ENCODE measurements at regions not wholly inside any gene's neighbourhood (a gene's known extent, or its start where the extent isn't known, plus 50 kb on each side); places are given as distances from the start of the nearest gene placed in this dataset.
A peak's percentile ranks its signal among the peaks of the same experiment; 100 is the strongest.

- CTCF ChIA-PET = no interaction called here
- Histone ChIP-seq H3K27ac (ENCODE audit: low read depth, low read length, poor library complexity, severe bottlenecking) (no peak overlapping the region), H3K27me3 (replicated peaks; ENCODE audit: insufficient read depth, low read depth, low read length, poor library complexity) (no peaks in the 10 kb centered on the region), H3K36me3 (ENCODE audit: insufficient read depth, low read length, poor library complexity, severe bottlenecking) (no peaks in the 10 kb centered on the region), H3K4me1 (ENCODE audit: insufficient read depth, low read length, poor library complexity, severe bottlenecking) (peaks cover 12% of the 10 kb centered on the region), H3K4me3 (ENCODE audit: low read depth, low read length, poor library complexity, severe bottlenecking) (no peak overlapping the region), H3K9me3 (ENCODE audit: low read depth, low read length, poor library complexity, severe bottlenecking) (no peaks in the 10 kb centered on the region)
- POLR2A ChIA-PET (ENCODE audit: low non-redundant PET) = no interaction called here
- no peak for DNase-seq (ENCODE audit: low spot score)
- intact Hi-C loops (cut with micrococcal nuclease; ENCODE audit: unreplicated experiment) = no loop called here
- TF ChIP-seq CTCF (conservative IDR thresholded peaks at IDR 0.05; ENCODE audit: low read depth, low read length) (no peak), EZH2 (IDR thresholded peaks at IDR 0.05; ENCODE audit: borderline replicate concordance, low read depth, low read length, poor library complexity, severe bottlenecking) (no peak)
- BruUV-seq (replicated peaks) = no TSS peak
Measured at GRCh38 chr3:166556955-166557354, 719.7 kb upstream of the BCHE start.

GRCh38 chr3:166554023-166554422 lies 716.8 kb upstream of the BCHE start:
- peak; percentile 47 for DNase-seq (ENCODE audit: low spot score)
- no peaks in the 10 kb centered on the region for H3K36me3 ChIP-seq (ENCODE audit: insufficient read depth, low read length, poor library complexity, severe bottlenecking)
- no peaks in the 10 kb centered on the region for H3K9me3 ChIP-seq (ENCODE audit: low read depth, low read length, poor library complexity, severe bottlenecking)
- intact Hi-C loops (cut with micrococcal nuclease; ENCODE audit: unreplicated experiment) = loop anchor here (5.0 kb wide), 1 partner anchor 478 kb away; no protein-coding TSS in a partner anchor
- H3K4me1 ChIP-seq (ENCODE audit: insufficient read depth, low read length, poor library complexity, severe bottlenecking) = peaks cover 12% of the 10 kb centered on the region
- no TSS peak for BruUV-seq (replicated peaks)
- TF ChIP-seq CTCF (conservative IDR thresholded peaks at IDR 0.05; ENCODE audit: low read depth, low read length) (no peak), EZH2 (IDR thresholded peaks at IDR 0.05; ENCODE audit: borderline replicate concordance, low read depth, low read length, poor library complexity, severe bottlenecking) (no peak)
- ChIA-PET CTCF (no interaction called here), POLR2A (ENCODE audit: low non-redundant PET) (no interaction called here)
- H3K4me3 ChIP-seq (ENCODE audit: low read depth, low read length, poor library complexity, severe bottlenecking) = no peak overlapping the region
- H3K27ac ChIP-seq (ENCODE audit: low read depth, low read length, poor library complexity, severe bottlenecking) = no peak overlapping the region
- H3K27me3 ChIP-seq (replicated peaks; ENCODE audit: insufficient read depth, low read depth, low read length, poor library complexity) = no peaks in the 10 kb centered on the region

GRCh38 chr3:166533740-166534139 lies 696.5 kb upstream of the BCHE start:
- POLR2A ChIA-PET (ENCODE audit: low non-redundant PET) = no interaction called here

More at GRCh38 chr3:166533740-166534139, 696.5 kb upstream of the BCHE start:
- H3K36me3 ChIP-seq (ENCODE audit: insufficient read depth, low read length, poor library complexity, severe bottlenecking) = no peaks in the 10 kb centered on the region
- intact Hi-C loops (cut with micrococcal nuclease; ENCODE audit: unreplicated experiment) = no loop called here
- H3K27me3 ChIP-seq (replicated peaks; ENCODE audit: insufficient read depth, low read depth, low read length, poor library complexity) = no peaks in the 10 kb centered on the region
- DNase-seq (ENCODE audit: low spot score) = no peak
- H3K27ac ChIP-seq (ENCODE audit: low read depth, low read length, poor library complexity, severe bottlenecking) = no peak overlapping the region
- peaks cover 23% of the 10 kb centered on the region for H3K9me3 ChIP-seq (ENCODE audit: low read depth, low read length, poor library complexity, severe bottlenecking)
- CTCF ChIA-PET = no interaction called here
- no peaks in the 10 kb centered on the region for H3K4me1 ChIP-seq (ENCODE audit: insufficient read depth, low read length, poor library complexity, severe bottlenecking)
- TF ChIP-seq EZH2 (IDR thresholded peaks at IDR 0.05; ENCODE audit: borderline replicate concordance, low read depth, low read length, poor library complexity, severe bottlenecking) (no peak), CTCF (conservative IDR thresholded peaks at IDR 0.05; ENCODE audit: low read depth, low read length) (no peak)
- no peak overlapping the region for H3K4me3 ChIP-seq (ENCODE audit: low read depth, low read length, poor library complexity, severe bottlenecking)
- no TSS peak for BruUV-seq (replicated peaks)

Data from A673 (cell line).